Mucosa of gallbladder (tissue), 1 donor: ENCODE measurements at regions not wholly inside any gene's neighbourhood (a gene's known extent, or its start where the extent isn't known, plus 50 kb on each side); places are given as distances from the start of the nearest gene placed in this dataset.

Experiments
- DNase-seq: peaks from one replicate; pipeline ENCODE4 v3.0.0-alpha.2; 2020; ENCODE audit warnings: low spot score
- donor health status: DM: no; HTN: no; CAD: no.

DNA sequence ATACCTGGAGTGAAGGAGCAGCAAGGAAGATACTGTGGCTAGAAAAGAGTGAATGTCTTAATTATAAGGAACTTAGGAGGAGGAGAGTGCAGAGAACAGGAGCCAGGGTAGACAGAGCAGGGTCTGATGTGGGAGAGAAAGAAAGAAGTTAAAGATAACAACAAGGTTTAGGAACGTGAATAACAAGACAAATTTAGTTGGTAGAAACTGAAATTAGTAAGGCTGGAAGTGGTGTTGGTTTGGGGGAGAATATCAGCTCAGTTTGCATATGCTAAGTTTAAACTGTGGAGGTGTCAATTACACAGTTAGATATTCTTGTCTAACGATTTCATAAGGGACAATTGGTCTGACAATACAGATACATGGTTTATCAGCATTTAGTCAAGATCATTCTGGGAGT lies 1123.7 kb upstream of the PABPC4L start:
- DNase-seq = no peak

DNA sequence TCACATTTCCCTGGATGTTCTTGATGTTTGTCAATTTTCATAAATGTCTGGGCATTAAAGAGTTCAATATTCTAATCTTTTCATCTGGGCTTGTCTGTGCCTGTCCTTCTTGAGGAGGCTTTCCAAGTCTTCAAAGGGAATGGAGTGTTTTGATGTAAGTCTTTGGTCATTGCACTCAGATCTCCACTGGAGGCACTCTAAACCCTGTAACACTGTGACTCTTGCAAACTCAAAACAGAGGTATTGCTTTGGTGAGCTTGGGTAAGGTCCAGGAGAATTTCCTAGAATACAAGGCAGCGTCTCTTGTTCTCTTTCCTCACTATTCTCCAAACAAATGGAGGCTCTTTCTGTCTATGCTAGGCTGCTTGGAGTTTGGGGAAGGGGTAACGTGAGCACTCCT lies 1118.1 kb upstream of the PABPC4L start:
- DNase-seq = no peak

DNA sequence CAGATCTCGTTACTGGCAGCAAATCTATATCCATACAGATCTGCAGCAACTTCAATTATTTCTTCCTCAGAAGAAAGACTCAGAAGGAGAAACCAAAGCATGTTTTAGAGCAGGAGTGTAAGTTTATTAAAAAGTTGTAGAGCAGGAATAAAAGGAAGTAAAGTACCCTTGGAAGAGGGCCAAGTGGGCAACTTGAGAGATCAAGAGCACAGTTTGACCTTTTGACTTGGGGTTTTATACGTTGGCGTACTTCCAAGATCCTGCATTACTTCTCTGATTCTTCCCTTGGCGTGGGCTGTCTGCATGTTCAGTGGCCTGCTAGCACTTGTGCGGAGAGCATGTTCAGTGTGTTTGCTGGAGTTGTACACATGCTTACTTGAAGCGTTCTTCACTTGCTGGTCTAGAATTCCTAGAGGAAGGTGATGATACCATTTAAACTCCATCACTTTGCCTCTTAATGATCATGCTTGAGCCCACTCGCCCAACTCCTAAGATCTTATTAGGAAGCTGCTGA lies 1114.7 kb upstream of the PABPC4L start:
- DNase-seq = no peak

DNA sequence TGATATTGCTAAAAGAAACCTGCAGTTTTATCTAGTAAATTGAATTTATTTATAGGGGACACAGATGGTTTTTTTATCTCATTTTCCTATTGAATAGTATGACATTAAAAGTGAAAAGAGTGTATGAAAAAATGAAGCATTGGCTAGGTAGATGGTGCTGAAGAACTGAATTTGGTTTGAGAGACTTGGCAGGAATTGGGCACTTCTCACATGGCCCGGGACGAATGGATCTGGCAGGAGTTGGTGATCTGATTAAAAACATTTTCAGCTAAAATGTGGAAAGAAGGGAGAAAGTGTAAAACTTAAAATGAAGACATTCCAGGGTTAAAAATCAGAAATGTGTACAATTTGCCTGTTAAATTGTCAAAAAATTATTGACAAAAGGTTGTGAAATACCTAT lies 1088.5 kb upstream of the PABPC4L start:
- no peak for DNase-seq

DNA sequence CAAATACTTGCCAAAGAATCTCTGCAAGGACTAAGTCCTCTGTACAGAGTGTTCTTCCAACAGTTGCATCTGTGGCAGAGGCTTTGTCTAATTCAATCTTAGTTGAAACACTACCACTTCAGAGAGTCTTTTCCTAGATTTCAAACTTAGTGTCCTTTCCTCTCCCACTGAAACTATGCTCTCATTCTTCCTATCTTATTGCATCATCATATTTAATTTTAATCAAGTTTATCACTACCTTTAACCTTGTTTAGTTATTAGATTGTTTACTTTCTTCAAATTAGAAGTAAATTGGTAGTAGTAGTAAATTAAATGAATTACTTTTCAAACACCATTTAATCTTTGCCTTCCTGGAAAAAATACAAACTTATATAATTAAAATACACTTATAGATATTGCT lies 1082.3 kb upstream of the PABPC4L start:
- DNase-seq = no peak

DNA sequence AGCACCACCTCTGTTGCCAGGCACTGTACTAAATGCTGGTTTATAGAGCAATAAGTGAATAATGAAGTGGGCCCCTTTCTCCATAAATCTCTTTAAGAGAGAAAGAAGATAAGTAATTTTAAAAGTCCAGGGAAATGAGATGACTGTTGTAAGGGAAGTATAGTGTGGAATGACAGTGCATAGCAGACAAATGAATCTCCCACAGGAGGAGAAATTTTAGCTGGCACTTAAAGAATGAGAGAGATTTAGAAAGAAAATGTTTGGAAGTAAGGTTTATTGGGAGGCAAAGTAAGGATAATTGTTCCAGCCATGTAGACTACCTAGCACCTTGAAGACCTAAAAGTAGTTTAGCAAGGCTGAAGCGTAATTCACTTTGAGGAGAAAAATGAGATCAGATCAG lies 1081.1 kb upstream of the PABPC4L start:
- no peak for DNase-seq

DNA sequence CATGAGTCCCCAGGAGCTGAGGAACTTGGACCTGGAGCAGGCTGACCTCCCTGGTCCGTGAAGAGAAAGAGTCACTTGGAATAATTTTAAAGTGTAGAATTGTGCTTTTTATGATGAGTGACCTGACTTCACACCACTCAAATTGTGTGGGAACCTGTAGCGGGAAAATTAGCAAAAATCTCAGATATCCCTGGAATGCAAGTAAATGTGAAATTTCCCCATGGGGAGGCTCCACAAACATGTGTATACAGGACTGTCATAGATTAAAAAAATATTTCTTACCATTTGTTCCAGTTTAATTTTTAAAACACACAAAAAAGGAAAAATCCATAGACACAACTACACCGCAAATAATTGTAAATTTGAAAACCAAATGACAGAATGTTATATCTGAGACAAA lies 1079.6 kb upstream of the PABPC4L start:
- DNase-seq = no peak

DNA sequence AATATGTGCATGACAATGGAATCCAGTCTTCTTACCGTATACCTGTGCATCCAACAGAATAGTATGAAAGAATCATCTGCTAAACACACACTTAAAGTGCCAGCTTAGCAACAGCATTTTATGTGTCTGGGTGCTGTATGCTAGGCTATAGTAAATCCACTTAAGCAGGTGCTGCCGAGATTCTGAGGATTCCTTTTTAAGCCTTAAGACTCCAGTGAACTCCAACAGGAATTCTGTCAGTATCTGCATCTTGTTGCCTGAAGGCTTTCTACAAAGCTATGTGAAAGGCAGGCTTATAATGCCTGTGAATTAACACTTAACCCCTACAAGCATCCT lies 1076.4 kb upstream of the PABPC4L start:
- no peak for DNase-seq

DNA sequence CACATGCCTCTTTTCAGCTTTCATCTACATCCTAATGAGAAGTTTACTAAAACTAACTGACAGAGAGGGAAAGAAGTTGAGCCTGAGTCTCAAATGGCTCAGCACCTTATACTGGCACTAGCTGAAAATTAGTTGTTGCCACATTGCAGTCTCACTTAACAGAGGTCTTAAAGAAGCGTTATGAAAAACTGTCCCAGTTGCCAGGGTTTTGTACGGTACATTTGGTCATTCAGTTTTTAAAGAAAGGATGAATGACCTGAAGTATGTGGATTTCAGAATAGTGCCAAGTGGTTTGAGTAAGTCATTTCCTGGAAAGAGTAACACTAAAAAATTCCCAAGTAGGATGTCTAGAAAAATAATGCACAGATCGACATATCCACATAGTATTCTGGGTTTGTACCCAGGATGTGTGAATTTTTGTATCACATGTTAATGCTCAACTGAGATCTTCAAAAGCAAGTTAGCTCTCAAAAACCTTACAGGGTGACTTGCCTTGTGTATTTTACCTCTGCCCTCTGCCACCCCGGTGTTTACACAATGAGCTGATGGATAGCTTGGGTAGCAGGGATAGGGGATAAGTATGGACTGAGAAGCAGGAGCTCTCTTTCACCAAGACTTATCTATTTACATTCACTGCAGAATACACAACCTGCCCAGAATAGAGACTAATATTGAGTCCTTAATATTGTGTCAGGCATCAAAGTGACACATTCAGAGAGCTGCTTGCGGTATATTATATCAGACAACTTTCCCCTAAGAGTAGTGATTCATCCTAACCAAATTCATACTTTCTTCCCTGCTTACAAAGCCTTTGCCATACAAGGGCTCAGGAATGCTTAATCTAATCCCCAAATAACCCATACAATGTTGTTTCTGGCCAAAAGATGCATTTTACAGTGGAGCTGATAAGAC lies 1075.7 kb upstream of the PABPC4L start:
- no peak for DNase-seq

DNA sequence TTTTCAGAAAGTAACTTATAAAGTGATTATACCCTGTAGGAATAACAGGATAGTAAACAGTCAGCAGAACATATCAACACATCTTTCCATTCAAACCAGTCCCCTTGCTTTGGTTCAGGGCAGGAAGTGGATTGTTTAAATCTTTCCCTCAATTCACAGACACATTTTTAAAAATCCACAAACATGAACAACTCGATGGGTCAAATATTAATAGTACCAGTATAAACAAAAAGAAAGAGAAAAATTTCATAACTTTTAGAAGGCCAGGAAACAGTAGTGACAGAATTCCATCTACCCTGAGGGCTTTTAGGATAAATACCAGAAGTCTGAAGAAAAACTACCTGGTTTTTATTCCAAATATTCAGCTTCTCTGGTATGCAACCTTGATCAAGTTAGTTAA lies 1072.8 kb upstream of the PABPC4L start:
- DNase-seq = no peak

DNA sequence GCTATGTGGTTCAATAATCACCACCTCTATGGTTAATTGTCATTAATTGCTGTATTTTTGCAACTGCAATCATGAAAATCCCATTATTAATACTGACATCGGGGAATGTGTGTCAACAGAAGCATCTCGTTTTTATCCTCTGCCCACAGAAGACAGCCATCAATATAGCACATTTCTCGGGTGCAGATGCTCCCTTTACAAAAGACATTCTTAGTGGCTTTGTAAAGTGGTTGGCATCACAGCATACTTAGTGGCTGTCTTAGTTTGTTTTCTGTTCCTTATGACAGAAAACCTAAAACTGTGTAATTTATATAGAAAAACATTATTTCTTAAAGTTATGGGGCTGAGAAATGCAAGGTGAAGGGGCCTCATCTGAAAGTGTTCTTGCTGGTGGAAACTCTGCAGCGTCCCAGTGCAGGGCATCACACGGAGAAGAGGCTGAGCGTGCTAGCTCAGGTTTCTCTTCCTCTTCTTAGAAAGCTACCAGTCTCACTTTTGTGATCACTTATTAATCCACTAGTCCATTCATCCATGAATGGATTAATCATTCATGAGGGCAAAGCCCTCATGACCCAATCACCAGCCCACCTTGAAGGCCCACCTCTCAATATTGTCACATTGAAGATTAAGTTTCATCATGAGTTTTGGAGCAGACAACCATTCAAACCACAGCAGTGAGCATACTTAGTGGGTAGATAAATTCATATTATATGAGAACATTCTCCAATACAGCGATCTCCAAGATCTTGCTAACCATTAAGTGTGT lies 1067.7 kb upstream of the PABPC4L start:
- DNase-seq = no peak

DNA sequence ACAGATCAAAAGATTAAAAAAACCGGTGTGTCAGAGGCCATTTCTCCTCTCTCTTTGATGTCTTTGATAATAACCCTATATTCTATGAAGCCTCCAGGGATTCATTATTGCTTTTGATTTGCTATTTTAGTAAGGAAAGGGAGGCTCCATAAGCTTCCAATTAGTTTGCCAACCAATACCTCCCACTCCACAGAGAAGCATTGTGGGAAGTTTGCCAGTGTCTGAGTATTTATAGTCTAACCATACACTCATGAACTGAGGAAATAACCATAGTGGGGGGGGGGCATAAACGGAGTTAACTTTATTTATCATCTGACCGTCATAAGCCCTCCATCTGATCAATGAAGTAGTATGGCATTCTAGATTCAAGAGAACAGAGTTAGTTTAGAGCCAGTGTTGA lies 1066.8 kb upstream of the PABPC4L start:
- no peak for DNase-seq

DNA sequence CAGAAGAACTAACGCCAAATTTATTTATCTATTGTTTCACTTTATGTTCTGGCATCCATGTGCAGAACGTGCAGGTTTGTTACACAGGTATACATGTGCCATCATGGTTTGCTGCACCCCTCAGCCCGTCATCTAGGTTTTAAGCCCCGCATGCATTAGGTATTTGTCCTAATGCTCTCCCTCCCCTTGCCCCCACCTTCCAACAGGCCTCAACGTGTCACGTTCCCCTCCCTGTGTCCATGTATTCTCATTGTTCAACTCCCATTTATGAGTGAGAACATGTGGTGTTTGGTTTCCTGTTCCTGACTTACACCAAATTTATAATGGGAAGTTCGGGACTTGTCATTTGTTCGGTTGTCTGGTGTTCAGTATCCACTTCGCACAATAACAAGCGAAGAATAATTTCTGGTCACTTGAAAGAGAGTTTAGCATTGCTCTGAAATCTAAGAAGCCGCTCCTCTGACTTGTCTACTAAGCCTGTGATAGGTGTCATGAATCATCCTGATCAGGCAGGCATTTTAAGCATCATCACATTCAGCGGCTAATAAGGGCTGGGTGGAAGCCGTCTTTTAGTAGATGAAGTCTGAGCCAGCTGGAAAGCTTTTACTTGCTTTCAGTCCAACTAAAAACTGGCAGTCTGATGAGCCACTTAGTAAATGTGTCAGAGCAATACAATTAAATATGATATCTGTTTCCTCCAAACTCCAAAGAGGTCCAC lies 1065.7 kb upstream of the PABPC4L start:
- no peak for DNase-seq

DNA sequence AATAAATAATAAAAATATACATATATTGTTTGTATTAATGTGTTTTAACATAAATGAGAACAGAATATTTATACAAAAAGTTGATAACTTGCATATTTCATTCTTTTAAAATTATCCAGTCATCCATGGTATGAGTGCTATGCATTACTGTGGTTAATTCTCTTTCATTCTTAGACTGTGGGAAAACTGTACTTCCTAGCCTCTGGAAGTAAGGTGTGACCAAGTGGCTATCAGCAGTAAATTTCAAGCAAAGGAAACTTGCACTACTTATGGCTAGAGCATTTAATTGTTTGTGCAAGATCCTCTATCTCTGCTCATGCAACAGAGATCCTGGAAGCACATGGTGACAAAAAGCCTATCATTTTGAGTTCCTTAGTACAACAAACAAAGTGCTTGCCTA lies 1054.5 kb upstream of the PABPC4L start:
- no peak for DNase-seq

DNA sequence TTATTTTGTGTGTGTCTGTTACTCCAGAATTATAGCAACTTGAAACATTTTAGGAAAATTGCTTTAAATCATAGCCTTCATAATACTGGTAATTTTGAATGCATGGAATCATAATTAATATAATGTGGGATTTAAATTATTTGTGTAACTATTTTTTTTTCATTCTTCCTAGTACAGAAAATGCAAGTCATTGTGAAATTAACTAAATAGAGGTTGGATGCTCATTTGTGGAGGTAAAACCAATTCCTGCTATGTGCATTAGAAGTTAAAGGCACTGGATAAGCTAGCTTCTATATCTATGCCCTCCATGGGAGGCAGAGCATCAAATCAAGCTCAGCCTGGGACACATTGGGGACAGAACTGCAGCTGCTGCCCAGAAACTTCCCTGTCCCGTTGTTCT lies 1048.5 kb upstream of the PABPC4L start:
- no peak for DNase-seq

DNA sequence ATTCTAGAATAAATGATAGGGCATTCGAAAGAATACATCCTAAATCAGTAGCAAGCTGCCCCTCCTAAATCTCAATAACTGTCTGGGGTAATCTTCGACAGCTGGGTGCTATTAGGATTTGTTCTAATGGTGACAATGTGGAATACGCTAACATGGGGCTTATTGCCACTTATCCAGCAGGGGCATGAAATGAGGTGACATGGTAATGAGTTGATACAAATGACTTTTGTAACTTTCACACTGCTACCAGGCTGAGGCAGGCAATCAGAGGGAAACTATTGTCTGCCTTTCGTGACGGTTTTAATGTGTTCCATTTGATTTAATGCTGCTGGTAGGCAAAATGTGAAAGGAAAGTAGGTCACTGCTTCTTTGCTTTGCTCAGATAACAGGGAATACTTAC lies 1047.4 kb upstream of the PABPC4L start:
- no peak for DNase-seq

DNA sequence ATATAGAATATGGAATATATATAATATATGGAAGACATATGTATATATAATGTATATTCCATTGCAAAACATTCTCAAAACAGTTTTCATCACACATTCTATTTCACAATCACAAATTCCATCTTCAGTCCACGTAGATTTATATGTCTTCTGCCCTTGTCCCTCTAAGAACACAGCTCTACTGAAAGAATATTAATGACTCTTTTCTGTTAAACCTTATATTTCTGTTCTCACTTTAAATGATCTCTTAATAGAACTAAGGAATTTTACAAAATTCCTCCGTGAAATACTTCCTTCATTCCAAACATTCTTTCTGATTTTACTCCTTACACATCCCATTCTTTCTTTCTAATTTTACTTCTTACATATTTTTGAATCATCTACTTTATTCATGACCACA lies 1043.1 kb upstream of the PABPC4L start:
- no peak for DNase-seq

DNA sequence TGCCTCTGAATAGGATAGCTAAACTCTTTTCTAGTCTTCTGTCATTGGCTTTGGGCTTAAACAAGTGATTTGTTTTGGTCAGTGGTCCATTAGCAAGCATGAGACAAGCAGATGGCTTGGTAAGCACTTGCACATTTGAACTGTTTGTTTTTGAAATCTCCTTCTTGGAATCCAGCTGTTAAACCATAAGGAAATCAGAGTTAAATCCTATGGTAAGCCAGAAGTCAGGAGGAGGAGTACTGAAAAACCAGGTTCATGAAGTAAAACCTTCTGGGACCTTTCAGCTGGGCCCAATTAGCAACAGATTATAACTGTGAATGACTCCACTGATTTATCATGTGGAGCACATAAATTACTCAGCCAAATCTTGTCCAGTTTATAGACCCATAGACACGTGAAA lies 1042.5 kb upstream of the PABPC4L start:
- DNase-seq = no peak

DNA sequence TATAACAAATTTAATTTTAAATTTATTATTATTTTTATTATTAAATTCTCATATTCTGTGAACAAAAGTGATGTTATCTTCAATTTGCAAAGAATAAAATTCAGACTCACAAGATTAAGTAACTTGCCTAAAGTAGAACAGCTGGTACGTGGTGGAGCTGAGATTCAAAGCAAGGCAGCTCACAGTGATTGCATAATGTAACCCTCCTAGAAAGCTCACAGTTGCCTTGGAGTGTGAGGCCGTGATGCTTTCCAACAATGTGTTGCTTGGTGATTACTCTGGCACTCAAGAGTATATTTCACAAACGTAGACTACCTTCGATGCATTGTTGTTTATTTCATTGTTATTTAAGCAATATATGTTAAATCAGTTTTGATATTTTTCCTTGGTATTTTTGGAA lies 1039.2 kb upstream of the PABPC4L start:
- DNase-seq = no peak

DNA sequence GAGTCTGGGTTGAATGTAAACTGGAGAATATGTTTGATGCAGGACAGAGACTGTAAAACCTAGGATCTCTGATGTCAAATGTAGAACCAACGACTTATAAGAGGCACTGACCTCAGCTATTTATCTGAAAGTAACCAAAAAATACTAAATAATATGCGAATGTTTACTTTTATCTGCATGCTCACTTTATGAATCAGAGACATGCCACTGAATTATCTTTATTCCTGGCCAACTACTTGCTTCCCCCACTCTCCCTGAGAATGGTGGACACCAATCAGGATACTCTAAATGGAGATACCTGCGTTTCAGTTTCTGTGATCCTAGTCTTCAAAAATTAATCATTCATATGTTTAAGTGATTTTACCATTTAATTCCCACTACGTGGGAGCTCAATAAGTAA lies 1038.4 kb upstream of the PABPC4L start:
- DNase-seq = no peak

DNA sequence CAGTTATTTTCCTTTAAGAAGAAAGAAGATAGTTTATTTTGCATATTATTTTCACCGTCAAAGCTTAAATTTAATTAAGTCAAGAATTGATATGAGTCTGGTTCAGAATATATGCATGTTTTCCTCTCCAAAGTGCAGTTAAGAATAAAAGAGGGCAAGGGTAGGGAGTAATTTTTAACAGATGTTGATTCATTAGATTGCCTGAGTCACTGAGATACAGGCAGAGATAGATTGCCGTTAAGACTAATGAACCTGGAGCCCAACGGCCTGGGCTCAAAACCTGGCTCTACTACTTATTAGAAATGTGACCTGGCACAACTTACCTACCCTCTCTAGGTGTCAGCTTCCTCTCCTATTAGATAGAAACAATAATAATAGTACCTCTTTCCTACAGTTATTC lies 1037.4 kb upstream of the PABPC4L start:
- no peak for DNase-seq

DNA sequence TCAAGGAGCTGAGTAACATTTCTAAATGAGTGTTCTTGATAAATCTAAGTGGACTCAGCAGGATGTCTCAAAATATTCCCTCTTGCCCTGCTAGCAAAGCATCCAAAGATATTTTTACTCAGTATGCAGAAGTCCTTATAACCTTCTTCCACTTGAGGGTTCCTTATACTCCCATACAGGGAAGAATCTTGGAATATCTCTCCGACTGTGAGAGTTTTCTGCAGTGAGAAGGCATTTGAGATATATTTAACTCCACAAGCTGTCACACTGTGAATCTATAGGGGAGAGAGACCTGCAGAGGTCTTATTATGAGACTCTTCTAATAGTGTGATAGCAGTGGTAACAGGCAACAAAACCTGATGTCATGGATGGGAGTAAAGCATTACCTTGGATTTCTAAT lies 1034.5 kb upstream of the PABPC4L start:
- no peak for DNase-seq

DNA sequence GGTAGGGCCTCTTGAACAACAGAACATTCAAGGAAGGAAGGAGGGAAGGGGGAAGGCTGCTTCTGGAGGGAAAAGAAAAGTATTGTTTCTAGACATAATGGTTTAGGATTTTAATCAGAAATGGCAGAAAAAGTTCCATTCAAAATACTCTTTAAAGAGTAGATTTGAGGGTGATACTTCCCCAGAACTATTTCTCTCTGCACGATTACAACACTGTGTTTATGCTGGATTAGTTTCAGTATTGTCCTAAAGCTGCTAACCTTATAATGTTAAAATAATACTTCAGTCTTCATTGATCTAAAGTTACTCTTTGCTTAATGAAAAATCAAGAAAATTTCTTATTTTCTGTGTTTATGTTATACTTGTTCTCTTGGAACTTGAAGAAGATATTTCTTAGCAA lies 1026.3 kb upstream of the PABPC4L start:
- no peak for DNase-seq
